ENCODE measurements at regions not wholly inside any gene's neighbourhood (a gene's known extent, or its start where the extent isn't known, plus 50 kb on each side); places are given as distances from the start of the nearest gene placed in this dataset.

DNA sequence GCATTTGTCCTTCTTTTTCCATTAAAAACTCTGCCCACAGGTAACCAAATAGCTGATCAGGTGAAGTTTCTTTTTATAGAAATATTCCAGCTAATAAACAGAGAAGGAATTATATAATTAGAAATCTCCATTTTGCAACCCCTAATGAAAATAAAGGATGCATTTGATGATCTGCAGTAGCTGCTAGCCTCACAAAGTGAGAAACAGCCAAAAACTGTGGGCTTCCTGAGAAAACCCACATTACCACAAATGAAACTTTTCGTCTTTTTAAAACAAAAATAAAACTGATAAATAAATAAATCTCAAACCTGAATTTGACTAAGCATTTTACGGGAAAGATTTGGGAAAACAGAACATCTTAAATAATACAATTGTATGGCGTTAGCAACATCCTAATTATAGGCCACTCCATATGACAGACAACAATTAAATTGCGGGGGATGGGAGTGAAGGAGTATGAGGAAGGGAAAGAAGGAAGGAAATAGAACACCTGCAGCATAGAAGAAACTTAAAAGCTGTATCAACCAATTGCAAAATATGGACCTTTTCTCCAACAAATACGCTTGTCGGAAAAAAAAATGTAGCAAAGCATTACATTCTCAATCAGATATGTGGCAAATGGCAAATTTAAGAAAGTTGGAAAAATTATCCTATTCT is 283.0 kb upstream of the ITGA1 start:
- DNase-seq, result no peak

- no peak for DNase-seq
These were observed 270.0 kb upstream of the ITGA1 start for GRCh38 chr5:52517667-52518066.

DNA sequence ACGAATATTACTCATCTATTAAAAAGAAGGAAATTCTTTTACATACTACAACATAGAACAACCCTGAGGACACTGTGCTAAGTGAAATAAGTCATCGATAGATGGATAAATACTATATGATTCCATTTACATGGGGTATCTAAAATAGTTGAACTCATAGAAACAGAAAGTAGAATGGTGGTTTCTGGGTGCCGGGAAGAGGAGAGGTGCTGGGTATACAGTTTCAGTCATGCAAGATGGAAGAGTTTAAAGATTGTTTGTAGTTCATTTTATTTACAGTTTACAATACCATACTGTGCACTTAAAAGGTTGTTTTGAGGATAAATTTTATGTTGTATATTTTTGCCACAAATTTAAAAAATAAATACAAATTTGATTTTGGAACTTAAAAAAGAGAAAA is 267.5 kb upstream of the ITGA1 start:
- DNase-seq, result no peak

DNA sequence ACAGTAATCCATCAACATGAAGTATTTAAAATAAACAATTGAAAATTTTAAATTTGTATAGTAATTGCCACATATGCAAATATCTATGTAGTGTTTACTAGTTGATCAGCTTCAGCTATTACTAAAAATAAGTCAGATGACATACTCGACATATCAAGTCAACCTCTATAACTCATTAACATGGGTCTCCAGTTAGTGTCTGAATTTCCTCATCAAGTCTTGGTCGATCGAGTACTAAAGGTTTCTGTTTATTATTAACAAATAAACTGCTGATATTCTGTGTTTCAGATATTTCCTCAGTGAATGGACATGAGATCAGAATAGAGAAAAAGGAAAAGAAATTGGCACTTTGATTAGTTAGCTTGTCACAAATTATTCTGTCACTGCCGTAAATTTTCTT is 266.5 kb upstream of the ITGA1 start:
- no peak for DNase-seq

GRCh38 chr5:52523701-52524100 is 264.0 kb upstream of the ITGA1 start:
- peak; percentile 21 for DNase-seq

DNA sequence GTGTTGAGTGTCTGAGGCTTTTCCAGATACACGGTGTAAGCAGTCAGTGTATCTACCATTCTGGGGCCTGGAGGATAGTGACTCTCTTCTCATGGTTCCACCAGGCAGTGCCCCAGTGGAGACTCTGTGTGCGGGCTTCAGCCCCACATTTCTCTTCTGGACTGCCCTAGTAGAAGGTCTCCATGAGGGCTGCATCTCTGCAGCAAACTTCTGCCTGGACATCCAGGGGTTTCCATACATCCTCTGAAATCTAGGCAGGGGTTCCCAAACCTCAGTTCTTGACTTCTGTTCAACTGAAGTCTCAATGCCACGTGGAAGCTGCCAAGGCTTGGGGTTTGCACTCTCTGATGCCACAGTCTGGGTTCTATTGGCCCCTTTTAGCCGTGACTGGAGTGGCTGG is 256.6 kb upstream of the ITGA1 start:
- DNase-seq, result no peak

- no peak for DNase-seq
These were observed 244.1 kb upstream of the ITGA1 start for GRCh38 chr5:52543594-52543993.

DNA sequence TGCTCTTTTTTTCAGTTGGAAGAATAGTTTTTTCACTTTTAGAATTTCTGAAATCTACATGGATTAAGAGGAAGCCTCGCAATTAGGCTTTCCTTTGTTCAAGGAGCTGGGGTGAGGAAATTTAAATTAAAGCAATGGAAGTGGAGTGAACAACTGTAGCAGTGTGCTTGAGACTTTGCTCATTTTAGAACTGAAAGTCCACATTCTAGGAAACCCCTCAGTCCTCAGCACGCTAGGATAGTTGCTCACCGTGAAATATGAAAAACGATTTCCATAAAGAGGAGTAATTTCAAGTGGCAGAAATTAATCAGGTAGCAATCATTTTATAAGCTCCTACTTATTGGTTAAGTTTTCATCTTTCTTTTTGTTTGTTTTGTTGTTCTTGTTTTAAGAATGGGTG is 243.0 kb upstream of the ITGA1 start:
- DNase-seq, result no peak

GRCh38 chr5:52554293-52554692 is 233.4 kb upstream of the ITGA1 start:
- DNase-seq, result no peak

GRCh38 chr5:52560366-52560765 is 227.3 kb upstream of the ITGA1 start:
- peak; percentile 71 for DNase-seq

DNA sequence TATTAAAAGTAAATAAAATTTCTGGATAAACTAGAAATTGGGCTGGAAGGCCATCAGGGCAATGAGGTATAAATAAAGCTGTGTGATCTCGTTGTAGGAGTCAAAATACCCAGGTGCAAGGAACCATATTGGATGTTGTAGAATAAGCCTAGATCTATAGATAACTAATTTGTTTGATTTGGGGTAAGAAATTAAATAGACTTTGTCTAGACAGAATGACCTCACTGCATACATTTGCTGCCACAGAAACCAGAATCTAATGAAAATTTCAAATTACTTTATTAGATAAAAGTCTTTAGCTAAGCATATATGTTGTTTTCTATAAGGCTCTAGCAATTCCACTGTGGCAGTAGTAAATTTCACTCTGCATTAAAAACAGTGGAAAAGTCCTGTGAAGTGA is 225.2 kb upstream of the ITGA1 start:
- DNase-seq, result no peak

DNA sequence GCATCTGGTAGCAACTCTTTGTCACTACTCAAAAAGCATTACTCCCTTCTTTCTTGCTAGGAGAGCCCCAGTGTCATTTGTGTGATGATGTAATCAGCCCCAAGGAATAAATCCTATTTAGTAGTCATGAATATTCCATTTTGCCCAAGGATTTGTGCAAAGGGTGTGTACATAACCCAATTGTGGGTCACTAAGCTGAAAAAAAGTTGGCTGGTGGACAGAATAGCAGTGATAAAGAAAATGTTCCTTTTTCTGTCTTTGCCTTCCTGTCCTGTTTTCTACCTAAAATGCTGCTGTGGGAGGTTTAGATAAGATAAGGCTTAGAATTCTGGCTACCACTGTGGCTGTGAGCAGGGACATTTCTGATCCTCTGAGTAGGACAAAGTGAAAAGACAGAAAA is 223.1 kb upstream of the ITGA1 start:
- DNase-seq, result no peak

DNA sequence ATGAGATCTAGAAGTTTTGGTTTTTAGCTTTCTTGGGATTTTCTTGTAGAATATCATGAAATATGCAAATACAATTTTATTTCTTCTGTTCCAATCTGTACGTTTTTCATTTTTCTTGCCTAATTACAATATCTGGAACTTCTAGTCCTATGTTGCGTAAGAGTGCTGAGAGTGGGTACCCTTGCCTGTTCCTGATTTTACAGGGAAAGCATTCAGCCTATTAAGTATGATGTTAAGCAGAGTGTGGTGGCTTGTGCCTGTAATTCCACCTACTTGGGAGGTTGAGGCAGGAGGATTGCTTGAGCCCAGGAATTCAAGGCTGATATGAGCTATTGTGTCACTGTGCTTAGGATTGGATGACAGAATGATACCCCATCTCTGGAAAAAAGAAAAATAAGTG is 210.2 kb upstream of the ITGA1 start:
- DNase-seq, result no peak

GRCh38 chr5:52579391-52579790 is 208.3 kb upstream of the ITGA1 start:
- DNase-seq, result peak; percentile 8

DNA sequence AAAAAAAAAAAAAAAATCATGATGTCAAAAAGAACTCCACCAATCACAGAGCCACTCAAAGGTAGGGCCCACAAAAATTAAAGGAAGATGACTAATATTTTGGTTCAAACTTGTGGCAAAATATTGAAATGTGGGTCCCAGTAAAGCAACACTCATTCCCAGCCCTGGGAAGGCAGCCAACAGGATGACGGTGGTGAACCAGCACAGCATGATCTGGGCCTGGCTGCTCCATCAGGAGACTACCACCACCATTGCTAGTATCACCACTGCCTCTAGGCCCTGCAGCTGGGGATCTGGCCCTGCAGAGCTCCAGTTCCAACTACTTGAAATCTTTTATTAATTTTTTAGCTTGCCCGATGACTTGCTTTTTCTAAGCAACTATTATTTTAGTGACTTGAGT is 206.8 kb upstream of the ITGA1 start:
- no peak for DNase-seq

- no peak for DNase-seq
These were observed 205.4 kb upstream of the ITGA1 start for GRCh38 chr5:52582313-52582712.

DNA sequence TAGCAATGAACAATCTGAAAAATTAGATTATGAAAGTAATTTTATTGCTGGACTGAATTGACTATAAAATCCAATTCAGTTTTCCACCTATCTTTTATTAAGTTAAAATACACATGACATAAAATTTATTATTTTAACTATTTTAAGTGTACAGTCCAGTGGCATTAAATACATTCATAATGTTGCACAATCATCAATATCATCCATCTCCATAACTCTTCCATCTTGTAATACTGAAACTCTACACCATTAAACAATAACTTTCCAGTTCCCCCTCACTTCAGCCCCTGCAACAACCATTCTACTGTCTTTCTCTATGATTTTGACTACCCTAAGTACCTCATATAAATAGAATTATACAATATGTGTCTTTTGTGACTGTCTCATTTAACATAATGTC is 200.6 kb upstream of the ITGA1 start:
- DNase-seq, result no peak

GRCh38 chr5:52597625-52598024 is 190.1 kb upstream of the ITGA1 start:
- no peak for DNase-seq

DNA sequence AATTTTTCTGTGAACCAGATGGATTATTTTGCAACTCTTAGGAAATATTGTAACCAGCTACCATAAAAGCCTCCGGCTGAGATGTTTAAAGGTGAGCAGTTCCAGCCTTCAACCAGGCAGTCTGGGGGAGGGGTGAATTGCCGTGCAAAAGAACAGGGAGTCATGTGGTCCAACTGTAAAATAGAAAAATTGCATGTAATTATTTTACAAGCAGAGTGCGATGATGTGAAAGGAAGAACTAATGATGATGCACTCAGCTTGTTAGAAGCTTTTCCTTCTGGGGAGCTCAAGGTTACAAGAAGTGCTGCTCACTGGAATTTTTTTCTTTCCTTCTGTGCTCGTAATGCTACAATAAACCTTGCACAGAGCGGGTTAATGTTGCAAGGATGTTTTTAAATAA is 188.7 kb upstream of the ITGA1 start:
- DNase-seq, result no peak

DNA sequence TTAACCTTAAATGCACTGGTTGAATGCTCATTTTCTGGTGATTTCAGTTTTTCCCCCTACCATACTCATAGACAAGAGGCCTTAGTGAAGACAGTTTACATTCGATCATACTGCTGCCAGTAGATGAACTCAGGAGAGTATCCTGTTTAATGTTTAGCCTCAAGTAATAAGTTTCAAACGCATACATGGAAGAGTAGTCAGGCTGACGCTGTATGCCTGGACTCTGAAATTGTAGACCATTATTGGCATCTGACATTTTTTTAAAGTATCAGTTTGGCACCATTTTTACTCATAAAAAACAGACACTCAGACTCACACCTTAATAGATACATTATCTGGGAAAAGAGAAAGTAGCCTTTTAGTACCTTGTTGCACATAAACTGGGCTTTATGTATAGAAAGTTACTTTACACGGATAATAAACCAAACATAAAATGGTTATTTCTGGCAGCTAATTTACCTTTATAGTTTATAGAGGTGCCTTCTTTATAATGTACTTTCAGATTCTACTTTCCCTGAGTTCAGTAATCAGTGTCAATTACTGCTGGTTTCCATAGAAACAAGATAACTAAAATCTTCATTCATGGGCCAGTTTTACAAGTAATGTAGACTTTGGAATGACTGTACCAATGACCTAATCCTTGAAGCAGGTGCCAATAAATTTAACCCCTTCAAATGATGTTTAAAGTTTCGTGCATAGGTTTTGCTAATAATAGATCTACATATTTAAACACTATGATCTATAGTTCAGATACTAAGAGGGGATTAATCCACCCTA is 183.8 kb upstream of the ITGA1 start:
- no peak for DNase-seq

GRCh38 chr5:52605317-52606313 is 182.1 kb upstream of the ITGA1 start:
- DNase-seq, result no peak

DNA sequence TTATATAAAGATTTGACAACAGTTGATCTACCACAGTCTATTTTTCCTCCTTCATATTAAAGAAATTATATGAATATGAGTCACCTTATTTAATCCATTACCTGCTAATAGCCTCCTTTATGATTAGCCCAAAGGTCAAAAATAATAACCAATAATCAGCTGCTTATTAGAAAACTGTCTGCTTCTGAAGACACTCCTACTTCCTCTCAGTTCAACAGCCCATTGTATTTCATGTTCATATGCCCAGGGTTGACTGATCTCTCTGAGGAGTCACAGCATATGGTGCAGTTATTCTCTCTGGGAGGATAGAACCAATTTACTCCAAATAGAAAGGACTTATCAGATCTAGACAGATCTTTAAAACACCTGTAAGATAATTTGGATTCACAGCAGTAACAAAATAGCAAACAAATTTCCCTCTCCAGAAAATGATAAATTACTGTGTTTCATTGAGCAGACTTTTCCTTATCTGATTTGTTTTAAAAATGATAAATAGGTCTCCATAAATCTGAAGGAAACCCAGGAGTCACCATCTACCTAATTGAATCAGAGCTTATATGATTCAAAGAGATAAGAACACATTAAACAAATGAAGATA is 180.4 kb upstream of the ITGA1 start:
- no peak for DNase-seq

GRCh38 chr5:52620315-52620714 is 167.4 kb upstream of the ITGA1 start:
- no peak for DNase-seq

Measured in NCI-H345 (cell line).